Peyer's patch (tissue), 4 donors: ENCODE measurements at regions not wholly inside any gene's neighbourhood (a gene's known extent, or its start where the extent isn't known, plus 50 kb on each side); places are given as distances from the start of the nearest gene placed in this dataset.

ENCODE experiments used
- DNase-seq, 3 donors: peaks; one replicate each; pipeline ENCODE4 v3.0.0-alpha.2; 2017 to 2019
- H3K27ac ChIP-seq, 4 donors: fragments of 200-600 bp; sonication (generic); one replicate each; pipeline ENCODE4 v1.5.1; 2016 to 2019
- H3K27me3 ChIP-seq, 2 donors: fragments of 200-600 bp; sonication (generic); one replicate each; pipeline ENCODE4 v1.5.1; 2019
- H3K36me3 ChIP-seq, 3 donors: fragments of 200-600 bp; sonication (generic); one replicate each; pipeline ENCODE4 v1.5.1; 2016 to 2019
- H3K4me1 ChIP-seq, 4 donors: fragments of 200-600 bp; sonication (generic); one replicate each; pipeline ENCODE4 v1.5.1; 2016 to 2019
- H3K4me3 ChIP-seq, 4 donors: fragments of 200-600 bp; sonication (generic); 1 replicate in 3 of 4; 2 replicates in 1 of 4; pipeline ENCODE4 v1.5.1; 2016 to 2019; ENCODE audit warnings: mild to moderate bottlenecking in 1 of 4
- H3K9me3 ChIP-seq, 4 donors: fragments of 200-600 bp; sonication (generic); one replicate each; pipeline ENCODE4 v1.5.1; 2016 to 2019; ENCODE audit warnings: mild to moderate bottlenecking in 1 of 4
- POLR2A ChIP-seq, 2 donors: fragments of 450-650 bp; IDR thresholded peaks; one replicate each; pipeline ENCODE4 v1.5.1; 2017; ENCODE audit warnings: antibody characterized with exemption in 2 of 2, mild to moderate bottlenecking in 2 of 2, moderate library complexity in 2 of 2
- small RNA-seq, 2 donors: library from RNA; depleted of rRNA; stranded (forward); fragments of <200 nt; gene quantifications; one replicate each; pipeline ENCODE3, GENCODE V24; 2016
- TF ChIP-seq, protein P1 (sequence below), 6 experiments: fragments of 450-650 bp in 4 of 6; fragments of 200-600 bp in 2 of 6; sonication (generic) in 1 of 6; IDR thresholded peaks; one replicate each; pipeline ENCODE4 v1.5.1; 2017 to 2019; ENCODE audit warnings: antibody characterized with exemption in 6 of 6, mild to moderate bottlenecking in 3 of 6, moderate library complexity in 1 of 6

DNA sequence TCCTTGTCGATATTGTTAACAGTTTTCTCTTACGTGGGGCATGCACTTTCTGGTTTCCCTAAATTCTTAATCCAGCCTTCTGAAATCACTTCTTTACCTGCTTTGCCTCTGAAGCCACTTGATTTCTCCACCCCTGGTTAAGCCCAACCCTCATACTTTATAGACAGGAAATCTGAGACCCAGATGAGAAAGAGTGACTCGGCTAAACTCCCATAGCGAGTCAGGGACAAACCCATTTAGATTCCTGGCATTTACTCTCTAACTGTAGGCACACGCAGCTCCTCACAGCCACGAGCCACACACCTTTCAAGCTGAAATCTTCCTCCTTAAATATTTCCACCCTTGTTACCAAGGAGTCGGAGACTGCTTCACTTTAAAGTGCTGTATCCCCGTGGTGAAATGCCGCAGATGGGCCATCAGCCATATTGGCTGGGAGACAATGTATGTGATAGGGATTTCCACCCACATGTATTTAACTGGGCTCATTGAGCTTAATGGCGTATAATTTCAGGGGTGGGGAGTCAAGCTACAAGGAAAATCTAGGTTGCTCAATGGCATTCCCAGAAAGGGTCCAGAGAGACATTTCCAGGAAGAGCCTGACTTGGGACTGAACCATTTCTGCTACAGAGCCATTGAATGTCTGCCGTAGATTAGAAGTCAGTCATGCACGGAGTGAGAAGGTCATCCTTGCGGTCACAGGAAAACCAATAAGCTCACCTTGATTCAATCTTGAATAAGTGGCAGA is 49.9 kb upstream of the GRK3 start:
- Histone ChIP-seq H3K9me3 (no peaks in the 10 kb centered on the region), H3K27me3 (no peaks in the 10 kb centered on the region), H3K4me1 (no peaks in the 10 kb centered on the region), H3K36me3 (no peaks in the 10 kb centered on the region), H3K27ac (no peak overlapping the region), H3K4me3 (no peak overlapping the region)
- TF ChIP-seq, protein P1, sequence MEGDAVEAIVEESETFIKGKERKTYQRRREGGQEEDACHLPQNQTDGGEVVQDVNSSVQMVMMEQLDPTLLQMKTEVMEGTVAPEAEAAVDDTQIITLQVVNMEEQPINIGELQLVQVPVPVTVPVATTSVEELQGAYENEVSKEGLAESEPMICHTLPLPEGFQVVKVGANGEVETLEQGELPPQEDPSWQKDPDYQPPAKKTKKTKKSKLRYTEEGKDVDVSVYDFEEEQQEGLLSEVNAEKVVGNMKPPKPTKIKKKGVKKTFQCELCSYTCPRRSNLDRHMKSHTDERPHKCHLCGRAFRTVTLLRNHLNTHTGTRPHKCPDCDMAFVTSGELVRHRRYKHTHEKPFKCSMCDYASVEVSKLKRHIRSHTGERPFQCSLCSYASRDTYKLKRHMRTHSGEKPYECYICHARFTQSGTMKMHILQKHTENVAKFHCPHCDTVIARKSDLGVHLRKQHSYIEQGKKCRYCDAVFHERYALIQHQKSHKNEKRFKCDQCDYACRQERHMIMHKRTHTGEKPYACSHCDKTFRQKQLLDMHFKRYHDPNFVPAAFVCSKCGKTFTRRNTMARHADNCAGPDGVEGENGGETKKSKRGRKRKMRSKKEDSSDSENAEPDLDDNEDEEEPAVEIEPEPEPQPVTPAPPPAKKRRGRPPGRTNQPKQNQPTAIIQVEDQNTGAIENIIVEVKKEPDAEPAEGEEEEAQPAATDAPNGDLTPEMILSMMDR (IDR thresholded peaks at IDR 0.05): no peak
- TF ChIP-seq POLR2A (IDR thresholded peaks at IDR 0.05): no peak
- no peak for DNase-seq

Small RNAs in the stretch of these regions (small RNA-seq; reads per million reads assigned to genes)
- 0 reads per million in 2 donors for gene IGLL3P
- gene MIR6817: 0 reads per million in 2 donors
